OCI-LY3 (cell line): ENCODE measurements at regions not wholly inside any gene's neighbourhood (a gene's known extent, or its start where the extent isn't known, plus 50 kb on each side); places are given as distances from the start of the nearest gene placed in this dataset.

Experiments
- H2AFZ ChIP-seq: fragments of 200-600, 300-600 bp; shearing (Covaris generic); 2 replicates; pipeline ENCODE4 v1.6.0; 2014; ENCODE audit warnings: antibody characterized with exemption, low read depth, low read length
- H3K27ac ChIP-seq: fragments of 200-600, 300-600 bp; sonication (generic); 2 replicates; pipeline ENCODE4 v1.5.1; 2014; ENCODE audit warnings: mild to moderate bottlenecking, low read length, moderate library complexity, mixed read lengths
- H3K27me3 ChIP-seq: fragments of 200-600, 300-600 bp; sonication (generic); 2 replicates; pipeline ENCODE4 v1.6.1; 2014; ENCODE audit warnings: low read depth, low read length, mixed read lengths
- H3K36me3 ChIP-seq: fragments of 200-600, 300-600 bp; sonication (generic); replicated peaks from 2 replicates; pipeline ENCODE3; 2014; ENCODE audit warnings: low read depth, low read length, mixed read lengths
- H3K4me1 ChIP-seq: fragments of 300-600, 200-600 bp; sonication (generic); 2 replicates; pipeline ENCODE4 v1.6.1; 2014; ENCODE audit warnings: low read length, mixed read lengths
- H3K4me2 ChIP-seq: fragments of 200-600, 300-600 bp; sonication (generic); 2 replicates; pipeline ENCODE4 v1.6.1; 2014; ENCODE audit warnings: low read length, mixed read lengths
- H3K4me3 ChIP-seq: fragments of 300-600, 200-600 bp; sonication (generic); 2 replicates; pipeline ENCODE4 v1.5.1; 2014; ENCODE audit warnings: antibody characterized with exemption, mild to moderate bottlenecking, low read length, moderate library complexity
- H3K79me2 ChIP-seq: fragments of 300-600, 200-600 bp; shearing (Covaris generic); 2 replicates; pipeline ENCODE4 v1.6.1; 2014; ENCODE audit warnings: mild to moderate bottlenecking, low read length, mixed read lengths
- H3K9ac ChIP-seq: fragments of 300-600, 200-600 bp; shearing (Covaris generic); 2 replicates; pipeline ENCODE4 v1.6.0; 2014; ENCODE audit warnings: mild to moderate bottlenecking, low read length, moderate library complexity
- H3K9me3 ChIP-seq: fragments of 200-600, 300-600 bp; shearing (Covaris generic); 2 replicates; pipeline ENCODE4 v1.6.1; 2014; ENCODE audit warnings: low read length, mixed read lengths; ENCODE audit not compliant: insufficient read depth
- H4K20me1 ChIP-seq: fragments of 200-600, 300-600 bp; sonication (generic); 2 replicates; pipeline ENCODE4 v1.6.1; 2016; ENCODE audit warnings: low read length, mixed read lengths; ENCODE audit not compliant: insufficient read depth
- EZH2phosphoT487 ChIP-seq: fragments of 200-600 bp; shearing (Covaris generic); IDR thresholded peaks from 2 replicates; pipeline ENCODE4 v1.6.1; 2018; ENCODE audit warnings: antibody characterized with exemption, mixed run types, low read depth
- TF ChIP-seq, protein P1 (sequence below): fragments of 200-600, 300-600 bp; sonication (generic); IDR thresholded peaks from 2 replicates; pipeline ENCODE4 v1.5.1; 2014; ENCODE audit warnings: antibody characterized with exemption, low read length, low read depth

GRCh38 chr11:27207025-27207650 is 155.9 kb downstream of the CCDC34 start:
- H3K4me1 ChIP-seq, result no peaks in the 10 kb centered on the region
- H3K9me3 ChIP-seq, result no peaks in the 10 kb centered on the region

GRCh38 chr11:27205779-27206570 is 157.0 kb downstream of the CCDC34 start:
- H3K4me1 ChIP-seq, result no peaks in the 10 kb centered on the region

More at GRCh38 chr11:27207025-27207650, 155.9 kb downstream of the CCDC34 start:
- Histone ChIP-seq H2AFZ (no peak overlapping the region), H3K79me2 (no peaks in the 10 kb centered on the region), H3K9ac (no peak overlapping the region), H3K27me3 (no peaks in the 10 kb centered on the region), H3K27ac (no peak overlapping the region), H3K4me2 (no peak overlapping the region), H4K20me1 (no peaks in the 10 kb centered on the region), H3K36me3 (peaks cover 23% of the 10 kb centered on the region), H3K4me3 (no peak overlapping the region)
- no peak for TF ChIP-seq EZH2phosphoT487
- TF ChIP-seq, protein P1, sequence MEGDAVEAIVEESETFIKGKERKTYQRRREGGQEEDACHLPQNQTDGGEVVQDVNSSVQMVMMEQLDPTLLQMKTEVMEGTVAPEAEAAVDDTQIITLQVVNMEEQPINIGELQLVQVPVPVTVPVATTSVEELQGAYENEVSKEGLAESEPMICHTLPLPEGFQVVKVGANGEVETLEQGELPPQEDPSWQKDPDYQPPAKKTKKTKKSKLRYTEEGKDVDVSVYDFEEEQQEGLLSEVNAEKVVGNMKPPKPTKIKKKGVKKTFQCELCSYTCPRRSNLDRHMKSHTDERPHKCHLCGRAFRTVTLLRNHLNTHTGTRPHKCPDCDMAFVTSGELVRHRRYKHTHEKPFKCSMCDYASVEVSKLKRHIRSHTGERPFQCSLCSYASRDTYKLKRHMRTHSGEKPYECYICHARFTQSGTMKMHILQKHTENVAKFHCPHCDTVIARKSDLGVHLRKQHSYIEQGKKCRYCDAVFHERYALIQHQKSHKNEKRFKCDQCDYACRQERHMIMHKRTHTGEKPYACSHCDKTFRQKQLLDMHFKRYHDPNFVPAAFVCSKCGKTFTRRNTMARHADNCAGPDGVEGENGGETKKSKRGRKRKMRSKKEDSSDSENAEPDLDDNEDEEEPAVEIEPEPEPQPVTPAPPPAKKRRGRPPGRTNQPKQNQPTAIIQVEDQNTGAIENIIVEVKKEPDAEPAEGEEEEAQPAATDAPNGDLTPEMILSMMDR, result no peak

DNA sequence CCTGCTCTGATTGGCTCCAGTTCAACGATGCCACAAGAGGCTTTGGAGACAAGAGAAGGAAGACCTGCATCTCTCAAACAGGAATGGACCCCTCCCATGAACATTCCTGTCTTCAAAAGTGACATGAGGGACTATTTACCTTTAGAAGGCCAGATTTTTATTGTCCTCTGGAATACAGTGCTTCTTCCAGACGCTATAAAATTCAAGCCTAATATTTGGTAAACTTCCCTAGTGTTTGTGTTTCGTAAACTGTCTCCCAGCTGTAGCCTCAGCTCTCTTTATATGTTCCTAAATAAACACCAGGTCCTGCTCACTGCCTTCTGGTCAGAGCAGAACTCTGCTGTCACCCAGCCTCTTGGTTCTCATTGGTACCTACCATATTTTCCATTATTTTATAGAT is 157.8 kb downstream of the CCDC34 start:
- TF ChIP-seq, protein P1, result no peak
- H3K36me3 ChIP-seq, result peaks cover 8% of the 10 kb centered on the region
- H3K4me1 ChIP-seq, result no peaks in the 10 kb centered on the region
- no peak overlapping the region for H2AFZ ChIP-seq
- no peaks in the 10 kb centered on the region for H3K27me3 ChIP-seq
- H4K20me1 ChIP-seq, result no peaks in the 10 kb centered on the region
- no peak overlapping the region for H3K27ac ChIP-seq
- H3K4me2 ChIP-seq, result no peak overlapping the region
- no peak overlapping the region for H3K9ac ChIP-seq
- no peaks in the 10 kb centered on the region for H3K79me2 ChIP-seq
- H3K4me3 ChIP-seq, result no peak overlapping the region
- H3K9me3 ChIP-seq, result no peaks in the 10 kb centered on the region

More at GRCh38 chr11:27205779-27206570, 157.0 kb downstream of the CCDC34 start:
- Histone ChIP-seq H3K27ac (no peak overlapping the region), H3K4me2 (no peak overlapping the region), H3K36me3 (peaks cover 13% of the 10 kb centered on the region), H2AFZ (no peak overlapping the region), H3K4me3 (no peak overlapping the region), H3K79me2 (no peaks in the 10 kb centered on the region), H3K27me3 (no peaks in the 10 kb centered on the region), H3K9me3 (no peaks in the 10 kb centered on the region), H3K9ac (no peak overlapping the region), H4K20me1 (no peaks in the 10 kb centered on the region)
- TF ChIP-seq EZH2phosphoT487, result no peak
- TF ChIP-seq, protein P1, result no peak

DNA sequence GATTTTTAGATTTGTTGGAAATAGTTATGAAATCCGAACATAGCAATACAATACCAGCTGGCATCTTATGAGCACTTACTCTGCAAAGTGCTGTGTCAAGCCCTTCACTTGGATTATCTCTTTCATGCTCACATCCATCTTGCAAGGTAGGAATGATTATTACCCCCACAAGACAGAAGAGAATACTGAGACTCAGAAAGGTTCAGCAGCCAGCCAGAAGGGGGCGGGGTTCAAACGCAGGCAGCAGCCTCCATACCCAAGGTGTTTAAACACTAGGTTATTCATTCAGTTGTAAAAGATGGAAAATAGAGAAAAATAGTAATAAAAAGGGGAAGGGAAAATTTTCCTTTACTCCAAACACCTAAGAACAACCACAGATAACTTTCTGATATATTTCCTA is 158.5 kb downstream of the CCDC34 start:
- Histone ChIP-seq H2AFZ (no peak overlapping the region), H4K20me1 (no peaks in the 10 kb centered on the region), H3K36me3 (peaks cover 8% of the 10 kb centered on the region), H3K4me1 (no peaks in the 10 kb centered on the region), H3K9ac (no peak overlapping the region), H3K79me2 (no peaks in the 10 kb centered on the region), H3K27ac (no peak overlapping the region), H3K27me3 (no peaks in the 10 kb centered on the region), H3K9me3 (no peaks in the 10 kb centered on the region), H3K4me2 (no peak overlapping the region), H3K4me3 (no peak overlapping the region)
- TF ChIP-seq, protein P1, result peak; percentile 77
- no peak for TF ChIP-seq EZH2phosphoT487
